ENCODE measurements at regions not wholly inside any gene's neighbourhood (a gene's known extent, or its start where the extent isn't known, plus 50 kb on each side); places are given as distances from the start of the nearest gene placed in this dataset.

DNA sequence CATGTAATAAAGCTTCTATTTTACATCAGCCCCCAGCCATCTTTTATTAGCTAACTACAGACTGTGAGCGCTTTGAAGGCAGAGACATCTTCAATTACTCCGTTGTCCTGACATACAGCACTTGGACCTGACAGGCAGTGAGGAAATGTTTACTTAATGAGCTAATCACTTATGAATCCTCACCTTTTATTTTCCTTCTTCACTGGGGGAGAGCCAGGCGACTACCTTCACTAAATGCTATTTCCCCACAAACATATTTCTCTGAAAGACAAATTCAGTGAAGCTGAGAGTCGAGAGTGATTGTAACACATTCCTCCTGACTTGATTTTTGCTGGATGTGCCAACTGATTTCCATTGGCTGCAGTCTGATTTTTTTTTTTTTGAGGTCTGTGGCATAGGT is 192.1 kb upstream of the CLINT1 start:
- no peak for TF ChIP-seq POLR2A (IDR thresholded peaks at IDR 0.05)
- TF ChIP-seq, protein P1, sequence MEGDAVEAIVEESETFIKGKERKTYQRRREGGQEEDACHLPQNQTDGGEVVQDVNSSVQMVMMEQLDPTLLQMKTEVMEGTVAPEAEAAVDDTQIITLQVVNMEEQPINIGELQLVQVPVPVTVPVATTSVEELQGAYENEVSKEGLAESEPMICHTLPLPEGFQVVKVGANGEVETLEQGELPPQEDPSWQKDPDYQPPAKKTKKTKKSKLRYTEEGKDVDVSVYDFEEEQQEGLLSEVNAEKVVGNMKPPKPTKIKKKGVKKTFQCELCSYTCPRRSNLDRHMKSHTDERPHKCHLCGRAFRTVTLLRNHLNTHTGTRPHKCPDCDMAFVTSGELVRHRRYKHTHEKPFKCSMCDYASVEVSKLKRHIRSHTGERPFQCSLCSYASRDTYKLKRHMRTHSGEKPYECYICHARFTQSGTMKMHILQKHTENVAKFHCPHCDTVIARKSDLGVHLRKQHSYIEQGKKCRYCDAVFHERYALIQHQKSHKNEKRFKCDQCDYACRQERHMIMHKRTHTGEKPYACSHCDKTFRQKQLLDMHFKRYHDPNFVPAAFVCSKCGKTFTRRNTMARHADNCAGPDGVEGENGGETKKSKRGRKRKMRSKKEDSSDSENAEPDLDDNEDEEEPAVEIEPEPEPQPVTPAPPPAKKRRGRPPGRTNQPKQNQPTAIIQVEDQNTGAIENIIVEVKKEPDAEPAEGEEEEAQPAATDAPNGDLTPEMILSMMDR (IDR thresholded peaks at IDR 0.05 in 4 of 5, conservative IDR thresholded peaks at IDR 0.05 in 1 of 5), result no peak

Measured in gastrocnemius medialis (tissue), 4 donors.